GM18867 (cell line): ENCODE measurements at regions not wholly inside any gene's neighbourhood (a gene's known extent, or its start where the extent isn't known, plus 50 kb on each side); places are given as distances from the start of the nearest gene placed in this dataset.
"Not testable (repeated sequence)": the region's sequence is repeated elsewhere in the genome, so short reads cannot be mapped to it uniquely, and the experiment has no call there.

Experiments used
- ATAC-seq: cut with Tn5 transposase; IDR thresholded peaks from one replicate; pipeline ENCODE4 v1.9.1; 2021; ENCODE audit warnings: mild to moderate bottlenecking, moderate library complexity; ENCODE audit not compliant: unreplicated experiment

- ATAC-seq, result no peak
Measured at GRCh38 chr1:56285554-56286402, 293.6 kb downstream of the PLPP3 start.

GRCh38 chr1:56284928-56285327 lies 294.4 kb downstream of the PLPP3 start:
- no peak for ATAC-seq

GRCh38 chr1:56278061-56278460 lies 301.3 kb downstream of the PLPP3 start:
- no peak for ATAC-seq

GRCh38 chr1:56268519-56269140 lies 310.7 kb downstream of the PLPP3 start:
- no peak for ATAC-seq

- no peak for ATAC-seq
Measured at GRCh38 chr1:56267611-56268010, 311.8 kb downstream of the PLPP3 start.

- ATAC-seq, result no peak
Measured at GRCh38 chr1:56266359-56266758, 313.0 kb downstream of the PLPP3 start.

- no peak for ATAC-seq
Measured at GRCh38 chr1:56265216-56265615, 314.1 kb downstream of the PLPP3 start.

GRCh38 chr1:56263908-56264307 lies 315.5 kb downstream of the PLPP3 start:
- ATAC-seq, result no peak

- ATAC-seq, result no peak
Measured at GRCh38 chr1:56258371-56258770, 321.0 kb downstream of the PLPP3 start.

- no peak for ATAC-seq
Measured at GRCh38 chr1:56257726-56258125, 321.6 kb downstream of the PLPP3 start.

- ATAC-seq, result no peak
Measured at GRCh38 chr1:56256153-56257000, 323.0 kb downstream of the PLPP3 start.

GRCh38 chr1:56255516-56256152 lies 323.7 kb downstream of the PLPP3 start:
- no peak for ATAC-seq

GRCh38 chr1:56254130-56254529 lies 325.2 kb downstream of the PLPP3 start:
- no peak for ATAC-seq

GRCh38 chr1:56250809-56251208 lies 328.6 kb downstream of the PLPP3 start:
- ATAC-seq, result no peak

- no peak for ATAC-seq
Measured at GRCh38 chr1:56249234-56249633, 330.1 kb downstream of the PLPP3 start.

- ATAC-seq, result no peak
Measured at GRCh38 chr1:56248138-56248537, 331.2 kb downstream of the PLPP3 start.

GRCh38 chr1:56246726-56247125 lies 332.6 kb downstream of the PLPP3 start:
- ATAC-seq, result not testable (repeated sequence)

- no peak for ATAC-seq
Measured at GRCh38 chr1:56240400-56240799, 339.0 kb downstream of the PLPP3 start.

GRCh38 chr1:56237491-56238064 lies 341.8 kb downstream of the PLPP3 start:
- no peak for ATAC-seq

GRCh38 chr1:56236688-56237087 lies 342.7 kb downstream of the PLPP3 start:
- no peak for ATAC-seq
